Neuronal stem cell (in vitro differentiated cells): ENCODE measurements at regions not wholly inside any gene's neighbourhood (a gene's known extent, or its start where the extent isn't known, plus 50 kb on each side); places are given as distances from the start of the nearest gene placed in this dataset.

Experiments
- DNase-seq: peaks from one replicate; pipeline ENCODE4 v3.0.0-alpha.2; 2013; ENCODE audit warnings: low spot score
- H2AFZ ChIP-seq: one replicate; pipeline ENCODE4 v1.6.1; 2013; ENCODE audit warnings: mild to moderate bottlenecking, low read length, inconsistent platforms
- H2AK5ac ChIP-seq: 2 replicates; pipeline ENCODE4 v1.6.1; 2013; ENCODE audit warnings: low read depth, mild to moderate bottlenecking, inconsistent platforms, low read length, moderate library complexity, mixed read lengths
- H2BK120ac ChIP-seq: 2 replicates; pipeline ENCODE4 v1.6.1; 2013; ENCODE audit warnings: low read depth, mild to moderate bottlenecking, inconsistent platforms, low read length, moderate library complexity, mixed read lengths
- H2BK12ac ChIP-seq: one replicate; pipeline ENCODE4 v1.6.1; 2013; ENCODE audit warnings: low read length, inconsistent platforms
- H2BK15ac ChIP-seq: 2 replicates; pipeline ENCODE4 v1.6.1; 2013; ENCODE audit warnings: mild to moderate bottlenecking, low read length, inconsistent platforms, mixed read lengths
- H2BK5ac ChIP-seq: one replicate; pipeline ENCODE4 v1.6.1; 2013; ENCODE audit warnings: inconsistent platforms, mild to moderate bottlenecking, low read length, moderate library complexity
- H3K14ac ChIP-seq: one replicate; pipeline ENCODE4 v1.6.1; 2013; ENCODE audit warnings: low read length, inconsistent platforms
- H3K18ac ChIP-seq: 2 replicates; pipeline ENCODE4 v1.6.1; 2013; ENCODE audit warnings: low read length, inconsistent platforms
- H3K23ac ChIP-seq: 2 replicates; pipeline ENCODE4 v1.6.1; 2013; ENCODE audit warnings: low read depth, mild to moderate bottlenecking, mixed read lengths, low read length, inconsistent platforms; ENCODE audit not compliant: poor library complexity
- H3K27ac ChIP-seq: replicated peaks from 3 replicates; pipeline ENCODE4 v1.5.1; 2013; ENCODE audit warnings: low read length, inconsistent platforms
- H3K27me3 ChIP-seq, 3 experiments: 2 replicates each; pipeline ENCODE4 v1.6.1; 2013; ENCODE audit warnings: low read length in 3 of 3, mild to moderate bottlenecking in 2 of 3, inconsistent platforms in 1 of 3, low read depth in 1 of 3, mixed read lengths in 1 of 3, moderate library complexity in 1 of 3; ENCODE audit not compliant: control insufficient read depth in 3 of 3, insufficient read depth in 3 of 3
- H3K36me3 ChIP-seq, 2 donors: replicated peaks in 1 of 2; 2 replicates each; pipeline ENCODE4 v1.6.1; 2013; ENCODE audit warnings: low read length in 2 of 2; ENCODE audit not compliant: control insufficient read depth in 2 of 2, insufficient read depth in 2 of 2
- H3K4ac ChIP-seq: 2 replicates; pipeline ENCODE4 v1.6.1; 2013; ENCODE audit warnings: inconsistent platforms, mild to moderate bottlenecking, low read length, moderate library complexity
- H3K4me1 ChIP-seq, 2 donors: 1 replicate in 1 of 2; 2 replicates in 1 of 2; pipeline ENCODE4 v1.6.1; 2013; ENCODE audit warnings: low read length in 2 of 2, low read depth in 1 of 2; ENCODE audit not compliant: control insufficient read depth in 2 of 2, insufficient read depth in 1 of 2
- H3K4me2 ChIP-seq: one replicate; pipeline ENCODE4 v1.6.1; 2013; ENCODE audit warnings: mild to moderate bottlenecking, low read length, inconsistent platforms; ENCODE audit not compliant: insufficient read depth, poor library complexity, severe bottlenecking
- H3K4me3 ChIP-seq, 2 donors: 2 replicates each; pipeline ENCODE4 v1.5.1; 2013; ENCODE audit warnings: low read length in 2 of 2, mild to moderate bottlenecking in 2 of 2, inconsistent platforms in 1 of 2, moderate library complexity in 1 of 2
- H3K79me1 ChIP-seq: one replicate; pipeline ENCODE4 v1.6.1; 2013; ENCODE audit warnings: low read depth, mild to moderate bottlenecking, inconsistent platforms, low read length, moderate library complexity
- H3K9ac ChIP-seq: one replicate; pipeline ENCODE4 v1.6.1; 2013; ENCODE audit warnings: mild to moderate bottlenecking, low read depth, low read length, inconsistent platforms; ENCODE audit not compliant: poor library complexity
- H3K9me3 ChIP-seq, 2 donors: replicated peaks in 1 of 2; 2 replicates each; pipeline versions ENCODE3 to v1.6.1; 2013; ENCODE audit warnings: low read length in 2 of 2, mild to moderate bottlenecking in 2 of 2, inconsistent platforms in 1 of 2, low read depth in 1 of 2, mixed read lengths in 1 of 2, moderate library complexity in 1 of 2; ENCODE audit not compliant: control insufficient read depth in 2 of 2, insufficient read depth in 1 of 2
- H4K8ac ChIP-seq: one replicate; pipeline ENCODE4 v1.6.1; 2013; ENCODE audit warnings: low read depth, mild to moderate bottlenecking, inconsistent platforms, low read length, moderate library complexity
- H4K91ac ChIP-seq: one replicate; pipeline ENCODE4 v1.6.1; 2013; ENCODE audit warnings: low read length, low read depth, mild to moderate bottlenecking, inconsistent platforms; ENCODE audit not compliant: poor library complexity
- whole genome bisulfite sequencing, 2 donors: extraction: QIAGEN DNeasy Blood & Tissue Kit; methylation state at CpG; one replicate each; pipeline ENCODE4 v1.1.7; 2013; ENCODE audit warnings: missing lambda C conversion rate in 2 of 2, mixed read lengths in 1 of 2; ENCODE audit not compliant: insufficient read length in 2 of 2, insufficient replicate concordance in 1 of 2; ENCODE audit errors: extremely low coverage in 2 of 2; 5-methylcytosine and 5-hydroxymethylcytosine counted together

GRCh38 chr2:176658708-176659107 lies 389.5 kb downstream of the MTX2 start:
- no peak overlapping the region for H3K4me3 ChIP-seq
- H3K14ac ChIP-seq = no peak overlapping the region
- no peak overlapping the region for H3K9ac ChIP-seq
- no peak overlapping the region for H2AFZ ChIP-seq
- H3K23ac ChIP-seq = no peak overlapping the region
- no peak overlapping the region for H4K91ac ChIP-seq
- H3K4me2 ChIP-seq = no peak overlapping the region
- no peaks in the 10 kb centered on the region for H3K79me1 ChIP-seq
- DNase-seq = no peak
- peaks cover 0 to 7% (median 0%) of the 10 kb centered on the region in 3 experiments for H3K27me3 ChIP-seq
- H2BK5ac ChIP-seq = no peak overlapping the region
- no peak overlapping the region for H3K4ac ChIP-seq
- no peaks in the 10 kb centered on the region for H3K36me3 ChIP-seq
- H2BK12ac ChIP-seq = no peak overlapping the region
- H3K4me1 ChIP-seq = no peaks in the 10 kb centered on the region
- H4K8ac ChIP-seq = no peak overlapping the region
- H2AK5ac ChIP-seq = no peak overlapping the region
- H3K27ac ChIP-seq = no peak overlapping the region
- WGBS, 2 donors = no CpG with 5 or more reads among the region's 4 CpGs
- no peak overlapping the region for H3K18ac ChIP-seq
- H3K9me3 ChIP-seq = no peaks in the 10 kb centered on the region
- H2BK120ac ChIP-seq = no peak overlapping the region
- no peak overlapping the region for H2BK15ac ChIP-seq

DNA sequence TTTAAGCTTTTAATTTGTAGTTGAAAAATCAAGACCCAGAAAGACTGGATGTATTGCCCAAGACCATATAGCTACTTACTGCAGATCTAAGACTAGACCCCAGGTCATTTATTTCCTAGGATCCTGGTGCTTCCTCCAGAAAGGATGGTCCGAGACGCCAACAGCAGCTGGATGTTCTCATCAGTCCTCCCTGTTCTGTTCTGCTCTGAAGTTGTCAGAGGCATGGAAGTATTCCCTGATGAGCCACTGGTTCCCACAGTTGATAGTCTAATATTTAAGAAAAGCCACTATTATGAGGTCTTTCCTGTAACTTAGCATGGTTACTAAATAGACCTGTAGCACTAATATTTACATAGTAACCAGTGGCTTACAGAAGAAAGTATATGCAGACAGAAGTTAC lies 393.5 kb downstream of the MTX2 start:
- Histone ChIP-seq H3K4me2 (no peak overlapping the region), H2BK5ac (no peak overlapping the region), H2AFZ (no peak overlapping the region), H2BK12ac (no peak overlapping the region), H3K4me3 (no peak overlapping the region), H2BK120ac (no peak overlapping the region), H3K23ac (no peak overlapping the region), H3K79me1 (no peaks in the 10 kb centered on the region), H3K14ac (no peak overlapping the region), H4K8ac (no peak overlapping the region), H3K27me3 (peaks cover 0 to 12% (median 0%) of the 10 kb centered on the region in 3 experiments), H2BK15ac (no peak overlapping the region), H3K9me3 (no peaks in the 10 kb centered on the region), H3K36me3 (no peaks in the 10 kb centered on the region), H2AK5ac (no peak overlapping the region), H3K18ac (no peak overlapping the region), H3K27ac (no peak overlapping the region), H3K4ac (no peak overlapping the region), H3K4me1 (no peaks in the 10 kb centered on the region), H3K9ac (no peak overlapping the region), H4K91ac (no peak overlapping the region)
- DNase-seq = no peak
- WGBS, 2 donors = no CpG with 5 or more reads among the region's 2 CpGs

GRCh38 chr2:176664478-176664877 lies 395.2 kb downstream of the MTX2 start:
- Histone ChIP-seq H4K8ac (no peak overlapping the region), H3K14ac (no peak overlapping the region), H3K9me3 (no peaks in the 10 kb centered on the region), H3K36me3 (no peaks in the 10 kb centered on the region), H2AFZ (no peak overlapping the region), H2BK12ac (no peak overlapping the region), H2AK5ac (no peak overlapping the region), H3K4me1 (no peaks in the 10 kb centered on the region), H3K9ac (no peak overlapping the region), H3K27me3 (peaks cover 0 to 18% (median 0%) of the 10 kb centered on the region in 3 experiments), H3K4ac (no peak overlapping the region), H3K4me3 (no peak overlapping the region), H3K23ac (no peak overlapping the region), H3K18ac (no peak overlapping the region), H3K79me1 (no peaks in the 10 kb centered on the region), H2BK5ac (no peak overlapping the region), H3K4me2 (no peak overlapping the region), H3K27ac (no peak overlapping the region), H2BK120ac (no peak overlapping the region), H4K91ac (no peak overlapping the region), H2BK15ac (no peak overlapping the region)
- WGBS, 2 donors = no CpG with 5 or more reads among the region's 4 CpGs
- no peak for DNase-seq

DNA sequence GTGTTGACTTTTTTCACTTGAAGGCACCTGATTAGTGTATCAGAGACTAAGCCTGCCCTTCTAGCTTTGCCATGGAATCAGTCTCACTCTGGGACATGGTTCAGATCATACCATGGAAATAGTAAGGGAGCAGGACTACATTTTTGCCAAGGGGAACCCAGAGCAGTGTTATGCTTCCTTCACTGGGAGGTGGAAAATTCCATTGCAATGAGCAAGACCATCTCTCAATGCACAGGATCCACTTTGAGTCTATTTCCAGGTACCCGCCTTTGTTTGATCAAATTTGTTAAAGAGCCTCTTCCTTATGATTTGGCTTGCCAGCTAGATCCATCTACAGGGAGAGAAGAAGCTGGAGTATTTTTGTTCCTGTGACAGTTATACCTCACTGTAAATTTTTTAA lies 395.8 kb downstream of the MTX2 start:
- DNase-seq = no peak
- Histone ChIP-seq H3K79me1 (no peaks in the 10 kb centered on the region), H3K27me3 (peaks cover 0 to 22% (median 0%) of the 10 kb centered on the region in 3 experiments), H2AK5ac (no peak overlapping the region), H2BK5ac (no peak overlapping the region), H3K4me3 (no peak overlapping the region), H2BK15ac (no peak overlapping the region), H2AFZ (no peak overlapping the region), H3K9ac (no peak overlapping the region), H3K23ac (no peak overlapping the region), H4K91ac (no peak overlapping the region), H3K4me1 (no peaks in the 10 kb centered on the region), H3K36me3 (no peaks in the 10 kb centered on the region), H2BK12ac (no peak overlapping the region), H2BK120ac (no peak overlapping the region), H3K4ac (no peak overlapping the region), H3K18ac (no peak overlapping the region), H4K8ac (no peak overlapping the region), H3K4me2 (no peak overlapping the region), H3K14ac (no peak overlapping the region), H3K9me3 (no peaks in the 10 kb centered on the region), H3K27ac (no peak overlapping the region)
- WGBS, 2 donors = no CpG with 5 or more reads among the region's 1 CpG
